ENCODE measurements at regions not wholly inside any gene's neighbourhood (a gene's known extent, or its start where the extent isn't known, plus 50 kb on each side); places are given as distances from the start of the nearest gene placed in this dataset.

DNA sequence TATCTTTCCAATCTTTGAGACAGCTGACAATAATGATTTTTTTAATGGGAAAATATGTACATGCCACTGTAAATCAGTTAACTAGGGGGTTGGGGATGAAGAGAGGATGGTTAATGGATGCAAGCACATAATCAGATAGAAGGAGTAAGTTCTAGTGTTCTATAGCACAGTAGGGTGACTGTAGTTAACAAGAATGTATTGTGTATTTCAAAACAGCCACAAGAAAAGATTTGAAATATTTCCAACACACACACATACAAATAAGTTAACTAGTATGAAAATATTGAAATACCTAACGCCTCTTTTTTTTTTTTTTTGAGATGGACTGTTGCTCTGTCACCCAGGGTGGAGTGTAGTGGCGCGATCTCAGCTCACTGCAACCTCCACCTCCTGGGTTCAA is 153.4 kb upstream of the SALL4 start:
- DNase-seq (no peak), ATAC-seq (ENCODE audit: poor library complexity) (no peak)
- H3K4me3 ChIP-seq (ENCODE audit: low read length) = no peak overlapping the region
- ChIA-PET CTCF (no interaction called here), POLR2A (no interaction called here)
- no peaks in the 10 kb centered on the region for H3K9me3 Mint-ChIP-seq
- H3K4me1 ChIP-seq (ENCODE audit: insufficient read depth, low read length) = no peaks in the 10 kb centered on the region
- H3K27me3 ChIP-seq (ENCODE audit: control insufficient read depth in 1 of 2, insufficient read depth in 2 of 2, low read length in 2 of 2) = peaks cover 0 to 8% of the 10 kb centered on the region in 2 experiments
- H3K36me3 ChIP-seq (ENCODE audit: insufficient read depth, low read length) = no peaks in the 10 kb centered on the region
- H3K27ac ChIP-seq (ENCODE audit: low read depth in 1 of 2, low read length in 2 of 2) = no peak overlapping the region
- TF ChIP-seq, protein P1, sequence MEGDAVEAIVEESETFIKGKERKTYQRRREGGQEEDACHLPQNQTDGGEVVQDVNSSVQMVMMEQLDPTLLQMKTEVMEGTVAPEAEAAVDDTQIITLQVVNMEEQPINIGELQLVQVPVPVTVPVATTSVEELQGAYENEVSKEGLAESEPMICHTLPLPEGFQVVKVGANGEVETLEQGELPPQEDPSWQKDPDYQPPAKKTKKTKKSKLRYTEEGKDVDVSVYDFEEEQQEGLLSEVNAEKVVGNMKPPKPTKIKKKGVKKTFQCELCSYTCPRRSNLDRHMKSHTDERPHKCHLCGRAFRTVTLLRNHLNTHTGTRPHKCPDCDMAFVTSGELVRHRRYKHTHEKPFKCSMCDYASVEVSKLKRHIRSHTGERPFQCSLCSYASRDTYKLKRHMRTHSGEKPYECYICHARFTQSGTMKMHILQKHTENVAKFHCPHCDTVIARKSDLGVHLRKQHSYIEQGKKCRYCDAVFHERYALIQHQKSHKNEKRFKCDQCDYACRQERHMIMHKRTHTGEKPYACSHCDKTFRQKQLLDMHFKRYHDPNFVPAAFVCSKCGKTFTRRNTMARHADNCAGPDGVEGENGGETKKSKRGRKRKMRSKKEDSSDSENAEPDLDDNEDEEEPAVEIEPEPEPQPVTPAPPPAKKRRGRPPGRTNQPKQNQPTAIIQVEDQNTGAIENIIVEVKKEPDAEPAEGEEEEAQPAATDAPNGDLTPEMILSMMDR (IDR thresholded peaks at IDR 0.05) = no peak
- H3K9me3 ChIP-seq (ENCODE audit: control insufficient read depth in 1 of 2, insufficient read depth in 1 of 2, low read length in 2 of 2) = no peaks in the 10 kb centered on the region
- peaks cover 10% of the 10 kb centered on the region for H3K27me3 Mint-ChIP-seq
- no peak overlapping the region for H3K27ac Mint-ChIP-seq
- H3K4me1 Mint-ChIP-seq (ENCODE audit: low read depth) = no peaks in the 10 kb centered on the region
- intact Hi-C loops (cut with DNase I, micrococcal nuclease) = no loop called here
- no peak overlapping the region for H3K4me3 Mint-ChIP-seq
- H3K36me3 Mint-ChIP-seq (ENCODE audit: low read depth) = no peaks in the 10 kb centered on the region

DNA sequence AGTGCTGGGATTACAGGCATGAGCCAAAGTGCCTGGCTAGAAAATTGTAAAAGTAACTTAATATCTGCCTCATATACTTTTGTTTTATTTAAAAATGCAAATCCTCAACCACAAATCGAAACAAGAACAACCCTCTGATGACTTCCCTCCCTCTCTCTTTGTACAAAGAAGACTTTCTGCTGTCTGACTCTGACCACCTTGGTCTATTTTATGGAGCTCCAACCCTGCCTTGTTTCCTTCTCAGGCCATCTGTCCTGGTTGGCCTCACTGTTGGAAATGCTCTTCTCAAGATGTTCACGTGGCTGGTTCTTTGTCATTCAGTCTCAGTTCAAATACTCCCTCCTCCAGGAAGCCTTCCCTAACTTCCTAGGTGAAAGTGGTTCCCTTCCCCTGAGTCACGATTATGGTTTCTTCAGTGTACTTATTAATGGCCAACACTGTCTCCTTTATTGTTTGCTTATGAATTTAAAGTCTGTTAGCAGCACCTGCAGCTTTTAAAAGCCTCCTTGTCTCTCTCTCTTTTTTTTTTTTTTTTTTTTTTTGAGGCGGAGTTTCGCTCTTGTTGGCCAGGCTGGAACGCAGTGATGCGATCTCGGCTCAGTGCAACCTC is 151.5 kb upstream of the SALL4 start:
- no peaks in the 10 kb centered on the region for H3K27me3 ChIP-seq (ENCODE audit: control insufficient read depth in 1 of 2, insufficient read depth in 2 of 2, low read length in 2 of 2)
- no peaks in the 10 kb centered on the region for H3K4me1 ChIP-seq (ENCODE audit: insufficient read depth, low read length)
- Mint-ChIP-seq H3K36me3 (ENCODE audit: low read depth) (no peaks in the 10 kb centered on the region), H3K4me1 (ENCODE audit: low read depth) (no peaks in the 10 kb centered on the region), H3K27ac (no peak overlapping the region), H3K4me3 (no peak overlapping the region), H3K9me3 (no peaks in the 10 kb centered on the region), H3K27me3 (no peaks in the 10 kb centered on the region)
- H3K36me3 ChIP-seq (ENCODE audit: insufficient read depth, low read length) = no peaks in the 10 kb centered on the region
- ATAC-seq (ENCODE audit: poor library complexity) = no peak
- DNase-seq = no peak
- ChIA-PET CTCF (no interaction called here), POLR2A (no interaction called here)
- no peak overlapping the region for H3K27ac ChIP-seq (ENCODE audit: low read depth in 1 of 2, low read length in 2 of 2)
- H3K9me3 ChIP-seq (ENCODE audit: control insufficient read depth in 1 of 2, insufficient read depth in 1 of 2, low read length in 2 of 2) = no peaks in the 10 kb centered on the region
- H3K4me3 ChIP-seq (ENCODE audit: low read length) = no peak overlapping the region
- TF ChIP-seq, protein P1 (IDR thresholded peaks at IDR 0.05) = no peak
- intact Hi-C loops (cut with DNase I, micrococcal nuclease) = no loop called here

DNA sequence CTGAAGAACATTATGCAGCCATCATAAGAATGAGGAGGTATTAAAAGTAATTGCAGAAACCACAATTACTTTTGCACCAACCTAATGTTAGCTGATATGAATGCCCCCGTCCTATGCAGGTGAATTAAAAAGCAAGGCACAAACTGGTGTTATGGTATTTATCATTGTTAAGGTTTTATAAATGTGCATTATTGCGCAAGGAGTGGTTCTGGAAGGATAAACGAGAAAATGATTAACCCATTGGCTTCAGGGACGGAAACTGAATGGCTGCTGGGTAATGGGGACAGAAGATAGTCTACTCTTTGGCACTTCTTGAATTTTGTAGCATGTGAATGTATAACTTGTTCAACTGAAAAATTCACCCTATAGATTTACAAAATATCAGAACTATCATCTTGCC is 148.6 kb upstream of the SALL4 start:
- H3K4me1 ChIP-seq (ENCODE audit: insufficient read depth, low read length) = no peaks in the 10 kb centered on the region
- no peaks in the 10 kb centered on the region for H3K36me3 ChIP-seq (ENCODE audit: insufficient read depth, low read length)
- no peaks in the 10 kb centered on the region for H3K9me3 ChIP-seq (ENCODE audit: control insufficient read depth in 1 of 2, insufficient read depth in 1 of 2, low read length in 2 of 2)
- TF ChIP-seq, protein P1 (IDR thresholded peaks at IDR 0.05) = no peak
- no peak for DNase-seq
- Mint-ChIP-seq H3K4me3 (no peak overlapping the region), H3K9me3 (no peaks in the 10 kb centered on the region), H3K27me3 (no peaks in the 10 kb centered on the region), H3K4me1 (ENCODE audit: low read depth) (no peaks in the 10 kb centered on the region), H3K27ac (no peak overlapping the region), H3K36me3 (ENCODE audit: low read depth) (no peaks in the 10 kb centered on the region)
- no peak overlapping the region for H3K4me3 ChIP-seq (ENCODE audit: low read length)
- intact Hi-C loops (cut with DNase I, micrococcal nuclease) = no loop called here
- H3K27me3 ChIP-seq (ENCODE audit: control insufficient read depth in 1 of 2, insufficient read depth in 2 of 2, low read length in 2 of 2) = no peaks in the 10 kb centered on the region
- POLR2A ChIA-PET = no interaction called here
- H3K27ac ChIP-seq (ENCODE audit: low read depth in 1 of 2, low read length in 2 of 2) = no peak overlapping the region
- no peak for ATAC-seq (ENCODE audit: poor library complexity)
- CTCF ChIA-PET = no interaction called here
